Heart left ventricle (tissue), 13 donors: ENCODE measurements at regions not wholly inside any gene's neighbourhood (a gene's known extent, or its start where the extent isn't known, plus 50 kb on each side); places are given as distances from the start of the nearest gene placed in this dataset.

Experiments
- CTCF ChIP-seq, 12 donors: fragments of 200-600 bp; sonication (generic) in 4 of 12; IDR thresholded peaks; one replicate each; pipeline versions ENCODE4 v1.5.0 to v1.8.0; 2018 to 2022; ENCODE audit warnings: antibody characterized with exemption in 12 of 12, mild to moderate bottlenecking in 5 of 12
- POLR2A ChIP-seq, 2 donors: fragments of 450-650 bp; IDR thresholded peaks; one replicate each; pipeline ENCODE4 v1.6.1; 2017; ENCODE audit warnings: antibody characterized with exemption in 2 of 2, mild to moderate bottlenecking in 2 of 2, moderate library complexity in 2 of 2
- donor health status: ischemic (EF 13 %, LVEDD 7.1; RV severe dilation, severe dysfunction).
- donor health status: DM: no; HTN: yes; CAD: no.
- donor health status: DM: no; HTN: no; CAD: no.
- donor health status: ischemic (EF 25% LVEDD 6.9; RV normal size, moderate dysfunction).
- donor health status: ischemic (EF 25% LVEDD 5.7; RV mildly dilated, moderate dysfunction).
- donor health status: ischemic (EF 35%, LVEDD 5.7; RV mildly dilated, moderate dysfunction).
- donor health status: nonischemic (EF 11% LVEDD 7.7; RV severe dilation, severe dysfunction).
- donor health status: DM: yes; HTN: yes; CAD: no.
- donor health status: PGD.
- donor health status: ischemic (EF 29% LVEDD 5.4; RV normal size, mild dysfunction).
- donor health status: nonischemic (EF 23%, LVEDD 6.1; RV moderate dilation, normal function).

GRCh38 chr4:36610628-36611027, 329.2 kb downstream of the DTHD1 start:
- TF ChIP-seq CTCF (IDR thresholded peaks at IDR 0.05) (no peak), POLR2A (IDR thresholded peaks at IDR 0.05) (no peak)
